Ascending aorta (tissue), 2 donors: ENCODE measurements at regions not wholly inside any gene's neighbourhood (a gene's known extent, or its start where the extent isn't known, plus 50 kb on each side); places are given as distances from the start of the nearest gene placed in this dataset.
"Not testable (repeated sequence)": the region's sequence is repeated elsewhere in the genome, so short reads cannot be mapped to it uniquely, and the experiment has no call there.

Experiments
- DNase-seq, 2 donors: peaks; one replicate each; pipeline ENCODE4 v3.0.0-alpha.2; 2019; ENCODE audit warnings: low spot score in 2 of 2
- H3K27ac ChIP-seq, 2 donors: fragments of 200-600 bp; sonication (generic); one replicate each; pipeline ENCODE4 v1.5.1; 2016 to 2017; ENCODE audit warnings: mild to moderate bottlenecking in 1 of 2
- H3K27me3 ChIP-seq: fragments of 200-600 bp; sonication (generic); one replicate; pipeline ENCODE4 v1.5.1; 2017
- H3K36me3 ChIP-seq, 2 donors: fragments of 200-600 bp; sonication (generic); one replicate each; pipeline ENCODE4 v1.5.1; 2016
- H3K4me1 ChIP-seq, 2 donors: fragments of 200-600 bp; sonication (generic); one replicate each; pipeline ENCODE4 v1.5.1; 2016 to 2017; ENCODE audit warnings: mild to moderate bottlenecking in 1 of 2
- H3K4me3 ChIP-seq, 2 donors: fragments of 200-600 bp; sonication (generic); one replicate each; pipeline ENCODE4 v1.5.1; 2016 to 2017; ENCODE audit warnings: mild to moderate bottlenecking in 1 of 2
- H3K9me3 ChIP-seq, 2 donors: fragments of 200-600 bp; sonication (generic); one replicate each; pipeline ENCODE4 v1.5.1; 2016
- intact Hi-C: fragments of 100-400 bp; cut with DNase I; formaldehyde crosslinking; loops from one replicate; pipeline ENCODE4 v1.15.1; 2023
- TF ChIP-seq, protein P1 (sequence below), 3 experiments: fragments of 200-600 bp in 2 of 3; fragments of 450-650 bp in 1 of 3; sonication (generic) in 2 of 3; IDR thresholded peaks; one replicate each; pipeline ENCODE4 v1.5.1; 2016 to 2019; ENCODE audit warnings: antibody characterized with exemption in 3 of 3, mild to moderate bottlenecking in 1 of 3, moderate library complexity in 1 of 3

DNA sequence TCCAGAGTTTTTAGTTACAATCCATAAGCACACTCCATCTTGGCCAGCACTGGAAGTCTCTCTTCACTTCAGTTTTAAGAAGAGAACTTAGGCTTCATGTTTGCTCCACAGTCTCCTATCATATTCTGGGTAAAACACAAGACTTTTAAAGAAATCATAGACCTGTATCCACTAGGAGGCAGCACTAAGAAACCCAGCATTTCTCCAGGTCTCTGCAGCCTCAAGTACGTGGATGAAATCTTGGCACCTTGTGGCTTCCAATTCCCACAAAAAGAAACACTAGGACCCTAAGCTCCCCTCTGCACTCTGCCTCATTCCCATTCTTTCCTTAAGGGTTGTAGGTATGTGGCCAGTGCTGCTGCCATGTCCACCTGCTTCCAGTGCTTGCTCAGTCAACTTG is 367.3 kb upstream of the CASK start:
- H3K4me3 ChIP-seq, result no peak overlapping the region
- intact Hi-C loops, result no loop called here
- no peaks in the 10 kb centered on the region for H3K4me1 ChIP-seq
- TF ChIP-seq, protein P1, sequence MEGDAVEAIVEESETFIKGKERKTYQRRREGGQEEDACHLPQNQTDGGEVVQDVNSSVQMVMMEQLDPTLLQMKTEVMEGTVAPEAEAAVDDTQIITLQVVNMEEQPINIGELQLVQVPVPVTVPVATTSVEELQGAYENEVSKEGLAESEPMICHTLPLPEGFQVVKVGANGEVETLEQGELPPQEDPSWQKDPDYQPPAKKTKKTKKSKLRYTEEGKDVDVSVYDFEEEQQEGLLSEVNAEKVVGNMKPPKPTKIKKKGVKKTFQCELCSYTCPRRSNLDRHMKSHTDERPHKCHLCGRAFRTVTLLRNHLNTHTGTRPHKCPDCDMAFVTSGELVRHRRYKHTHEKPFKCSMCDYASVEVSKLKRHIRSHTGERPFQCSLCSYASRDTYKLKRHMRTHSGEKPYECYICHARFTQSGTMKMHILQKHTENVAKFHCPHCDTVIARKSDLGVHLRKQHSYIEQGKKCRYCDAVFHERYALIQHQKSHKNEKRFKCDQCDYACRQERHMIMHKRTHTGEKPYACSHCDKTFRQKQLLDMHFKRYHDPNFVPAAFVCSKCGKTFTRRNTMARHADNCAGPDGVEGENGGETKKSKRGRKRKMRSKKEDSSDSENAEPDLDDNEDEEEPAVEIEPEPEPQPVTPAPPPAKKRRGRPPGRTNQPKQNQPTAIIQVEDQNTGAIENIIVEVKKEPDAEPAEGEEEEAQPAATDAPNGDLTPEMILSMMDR (IDR thresholded peaks at IDR 0.05), result no peak
- H3K27me3 ChIP-seq, result no peaks in the 10 kb centered on the region
- H3K9me3 ChIP-seq, result no peaks in the 10 kb centered on the region
- no peak for DNase-seq
- no peak overlapping the region for H3K27ac ChIP-seq
- H3K36me3 ChIP-seq, result no peaks in the 10 kb centered on the region

DNA sequence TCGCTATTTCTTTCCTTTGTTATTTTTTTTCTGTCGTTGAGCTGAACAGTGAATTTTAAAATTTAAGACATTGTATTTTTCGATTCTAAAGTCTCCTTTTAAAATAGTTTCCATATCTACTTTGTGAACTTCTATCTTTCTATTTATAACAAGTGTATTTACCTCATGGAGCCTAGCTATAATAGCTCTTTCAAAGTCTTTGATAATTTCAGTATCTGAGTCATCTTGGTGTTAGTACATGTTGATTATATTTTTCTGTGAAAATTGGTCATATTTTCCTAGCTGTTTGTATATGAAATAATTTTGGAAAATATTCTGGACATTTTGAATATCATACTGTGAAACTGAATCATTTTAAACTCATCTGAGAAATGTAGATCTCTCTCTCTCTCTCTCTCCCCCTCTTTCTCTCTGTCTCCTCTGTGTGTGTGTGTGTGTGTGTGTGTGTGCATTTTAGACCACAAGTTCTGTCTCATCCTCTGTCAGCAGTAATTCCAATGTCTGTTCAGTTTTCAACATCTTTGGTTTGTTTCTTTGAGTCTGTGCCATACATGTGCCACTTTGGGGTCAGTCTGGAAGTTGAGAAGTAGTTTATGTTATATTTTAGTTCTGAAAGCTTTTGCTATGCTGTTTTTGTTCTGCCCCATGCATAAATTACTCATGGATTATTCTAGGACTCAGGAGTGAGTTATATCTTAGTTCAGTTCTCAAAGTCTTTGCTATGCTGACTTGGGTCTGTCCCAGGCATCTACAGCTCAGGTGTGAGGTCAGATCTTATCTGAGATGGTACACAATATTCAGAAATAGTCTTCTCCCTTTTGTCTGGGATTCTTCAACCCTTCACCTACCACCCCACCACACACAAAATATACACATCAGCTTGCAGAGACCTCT is 366.4 kb upstream of the CASK start:
- H3K4me1 ChIP-seq, result no peaks in the 10 kb centered on the region
- no peak for DNase-seq
- no peaks in the 10 kb centered on the region for H3K36me3 ChIP-seq
- H3K4me3 ChIP-seq, result no peak overlapping the region
- TF ChIP-seq, protein P1 (IDR thresholded peaks at IDR 0.05), result no peak
- H3K9me3 ChIP-seq, result no peaks in the 10 kb centered on the region
- intact Hi-C loops, result no loop called here
- no peaks in the 10 kb centered on the region for H3K27me3 ChIP-seq
- no peak overlapping the region for H3K27ac ChIP-seq

DNA sequence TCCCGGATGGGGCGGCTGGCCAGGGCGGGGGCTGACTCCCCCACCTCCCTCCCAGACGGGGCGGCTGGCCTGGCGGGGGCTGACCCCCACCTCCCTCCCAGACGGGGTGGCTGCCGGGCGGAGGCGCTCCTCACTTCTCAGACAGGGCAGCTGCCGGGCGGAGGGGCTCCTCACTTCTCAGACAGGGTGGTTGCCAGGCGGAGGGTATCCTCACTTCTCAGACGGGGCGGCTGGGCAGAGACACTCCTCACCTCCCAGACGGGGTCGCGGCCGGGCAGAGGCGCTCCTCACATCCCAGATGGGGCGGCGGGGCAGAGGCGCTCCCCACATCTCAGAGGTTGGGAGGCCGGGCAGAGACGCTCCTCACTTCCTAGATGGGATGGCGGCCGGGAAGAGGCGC is 362.3 kb upstream of the CASK start:
- H3K9me3 ChIP-seq, intact Hi-C loops, H3K4me1 ChIP-seq, DNase-seq, H3K27ac ChIP-seq, H3K27me3 ChIP-seq, H3K4me3 ChIP-seq, H3K36me3 ChIP-seq: not testable (repeated sequence)

DNA sequence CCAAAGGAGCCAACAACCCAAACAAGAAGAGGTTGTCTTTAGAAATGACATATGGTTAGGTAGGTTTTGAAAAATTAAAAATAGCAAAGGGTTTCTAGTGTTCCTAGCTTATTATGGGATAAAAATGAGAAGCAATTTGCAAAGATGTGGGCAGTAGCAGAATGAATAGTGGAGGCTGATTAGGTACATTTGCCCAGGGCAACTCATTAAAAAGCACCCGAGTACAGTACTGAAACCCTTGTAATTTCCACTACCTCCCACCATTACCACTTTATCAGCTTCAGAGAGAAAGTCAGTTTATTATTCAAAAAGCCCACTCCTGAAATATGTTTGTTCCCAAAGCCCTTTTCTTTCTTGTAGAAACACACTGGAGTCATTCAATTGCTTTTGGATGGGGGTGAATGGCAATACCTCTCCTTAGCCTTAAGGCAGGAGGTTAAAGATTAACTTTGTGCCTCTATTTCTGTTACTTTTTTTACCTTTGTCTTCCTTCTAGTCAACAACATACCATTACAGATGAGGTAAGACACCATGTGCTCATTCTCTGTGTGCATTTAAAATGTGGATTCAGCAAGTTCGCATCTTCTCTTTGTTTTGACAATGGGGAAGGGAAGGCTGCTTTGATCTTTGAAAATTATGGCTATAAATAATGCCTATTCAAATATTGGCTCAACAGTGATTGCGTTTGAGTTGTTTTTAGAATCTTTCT is 353.8 kb upstream of the CASK start:
- no peaks in the 10 kb centered on the region for H3K36me3 ChIP-seq
- no peak overlapping the region for H3K27ac ChIP-seq
- no peaks in the 10 kb centered on the region for H3K27me3 ChIP-seq
- H3K4me3 ChIP-seq, result no peak overlapping the region
- TF ChIP-seq, protein P1 (IDR thresholded peaks at IDR 0.05), result no peak
- DNase-seq, result no peak
- no peaks in the 10 kb centered on the region for H3K4me1 ChIP-seq
- intact Hi-C loops, result no loop called here
- no peaks in the 10 kb centered on the region for H3K9me3 ChIP-seq

DNA sequence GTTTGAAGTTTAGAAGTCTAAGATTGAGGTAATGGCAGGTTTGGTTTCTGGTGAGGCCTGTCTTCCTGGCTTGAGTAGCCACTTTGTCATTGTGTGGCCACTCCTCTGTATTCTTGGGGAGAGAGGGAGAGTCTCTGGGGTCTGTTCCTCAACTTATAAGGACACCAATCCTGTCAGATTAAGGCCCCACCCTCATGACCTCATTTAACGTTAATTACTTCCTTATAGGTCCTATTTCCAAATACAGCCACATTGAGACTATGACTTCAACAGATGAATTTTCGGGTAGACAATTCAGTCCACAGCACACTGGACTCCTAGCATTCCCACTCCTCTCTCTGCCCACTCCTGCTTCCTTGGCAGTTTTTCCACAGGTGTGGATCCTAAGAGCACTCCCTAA is 350.8 kb upstream of the CASK start:
- no peaks in the 10 kb centered on the region for H3K27me3 ChIP-seq
- no peaks in the 10 kb centered on the region for H3K4me1 ChIP-seq
- H3K36me3 ChIP-seq, result no peaks in the 10 kb centered on the region
- no peak overlapping the region for H3K27ac ChIP-seq
- TF ChIP-seq, protein P1 (IDR thresholded peaks at IDR 0.05), result no peak
- intact Hi-C loops, result no loop called here
- H3K9me3 ChIP-seq, result no peaks in the 10 kb centered on the region
- H3K4me3 ChIP-seq, result no peak overlapping the region
- no peak for DNase-seq

DNA sequence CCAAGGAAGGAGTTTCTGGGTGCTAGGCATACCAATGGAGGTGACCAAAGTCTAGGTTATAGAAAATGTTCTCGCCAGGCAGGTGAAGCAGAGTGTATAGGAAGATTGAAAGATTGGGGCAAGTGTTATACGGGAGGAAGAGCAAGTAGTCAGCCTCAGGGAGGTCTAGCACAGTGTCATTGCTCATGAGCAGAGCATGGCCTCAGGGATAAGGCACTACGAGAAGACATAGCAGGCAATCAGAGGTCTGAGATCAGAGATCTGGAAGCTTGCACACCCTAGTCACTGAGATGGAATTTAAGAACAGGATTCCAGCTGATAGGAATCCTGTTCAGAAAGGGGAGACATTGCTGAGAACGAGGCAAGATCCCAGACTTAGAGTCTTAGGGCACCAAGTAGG is 350.0 kb upstream of the CASK start:
- H3K4me1 ChIP-seq, result no peaks in the 10 kb centered on the region
- H3K27me3 ChIP-seq, result no peaks in the 10 kb centered on the region
- no peaks in the 10 kb centered on the region for H3K9me3 ChIP-seq
- no peak for DNase-seq
- intact Hi-C loops, result no loop called here
- no peak overlapping the region for H3K27ac ChIP-seq
- TF ChIP-seq, protein P1 (IDR thresholded peaks at IDR 0.05), result no peak
- H3K4me3 ChIP-seq, result no peak overlapping the region
- no peaks in the 10 kb centered on the region for H3K36me3 ChIP-seq
